ENCODE measurements at regions not wholly inside any gene's neighbourhood (a gene's known extent, or its start where the extent isn't known, plus 50 kb on each side); places are given as distances from the start of the nearest gene placed in this dataset.

DNA sequence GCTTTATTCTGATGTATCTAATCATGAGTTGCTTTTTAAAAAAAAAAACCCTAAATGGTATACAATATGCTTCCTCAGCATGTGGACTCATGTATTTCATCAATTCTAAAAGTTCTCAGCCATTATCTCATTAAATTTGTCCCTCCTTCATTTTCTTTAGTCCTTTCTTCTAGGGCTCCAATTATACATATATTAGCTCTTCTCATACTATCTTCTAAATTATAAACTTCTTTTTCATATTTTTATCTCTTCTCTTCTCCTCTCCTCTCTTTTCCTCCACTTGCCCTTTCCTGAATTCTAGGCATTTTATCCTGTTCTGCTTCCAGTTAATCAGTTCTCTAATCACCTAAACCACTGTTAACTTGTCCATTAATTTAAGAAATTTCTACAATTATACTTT is 55.0 kb upstream of the IL33 start:
- no peak for TF ChIP-seq CTCF (IDR thresholded peaks at IDR 0.05; ENCODE audit: poor library complexity, severe bottlenecking)
- no peak for ATAC-seq (ENCODE audit: low read depth)
- no peaks in the 10 kb centered on the region for H3K9me3 ChIP-seq (ENCODE audit: severe bottlenecking)
- H3K36me3 ChIP-seq (ENCODE audit: low read depth): no peaks in the 10 kb centered on the region
- DNase-seq (ENCODE audit: low spot score): no peak
- H3K27me3 ChIP-seq (ENCODE audit: insufficient read depth, poor library complexity, severe bottlenecking): no peaks in the 10 kb centered on the region
- H3K27ac ChIP-seq (ENCODE audit: poor library complexity, severe bottlenecking): no peak overlapping the region
- no peak overlapping the region for H3K4me3 ChIP-seq (ENCODE audit: severe bottlenecking)
- no peaks in the 10 kb centered on the region for H3K4me1 ChIP-seq (ENCODE audit: insufficient read depth, poor library complexity, severe bottlenecking)

DNA sequence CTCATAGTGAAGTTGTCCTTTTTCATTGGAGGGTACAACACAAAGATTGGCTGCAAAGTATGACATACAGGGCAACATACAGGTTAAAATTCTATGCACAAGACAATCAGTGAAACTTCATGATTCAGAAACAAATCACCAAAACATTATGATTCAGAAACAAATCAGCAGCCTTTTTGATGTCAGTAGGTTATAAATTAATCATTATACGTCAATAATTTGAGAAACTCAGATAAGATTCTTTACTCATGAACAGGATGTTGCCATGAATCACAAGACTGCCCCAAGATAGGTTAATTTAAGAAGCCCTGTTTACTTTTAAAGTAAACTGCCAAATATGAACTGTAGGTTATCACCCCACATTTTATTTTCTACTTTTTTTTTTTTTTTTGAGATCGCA is 62.2 kb upstream of the IL33 start:
- ATAC-seq (ENCODE audit: low read depth) (peak; percentile 95), DNase-seq (ENCODE audit: low spot score) (no peak)
- TF ChIP-seq CTCF (IDR thresholded peaks at IDR 0.05; ENCODE audit: poor library complexity, severe bottlenecking): no peak
- Histone ChIP-seq H3K36me3 (ENCODE audit: low read depth) (no peaks in the 10 kb centered on the region; the same call in 1 of the 2 replicates), H3K27me3 (ENCODE audit: insufficient read depth, poor library complexity, severe bottlenecking) (no peaks in the 10 kb centered on the region), H3K4me1 (ENCODE audit: insufficient read depth, poor library complexity, severe bottlenecking) (peaks cover 25% of the 10 kb centered on the region), H3K4me3 (ENCODE audit: severe bottlenecking) (no peak overlapping the region), H3K9me3 (ENCODE audit: severe bottlenecking) (no peaks in the 10 kb centered on the region), H3K27ac (ENCODE audit: poor library complexity, severe bottlenecking) (peak overlapping the region; percentile 88)

DNA sequence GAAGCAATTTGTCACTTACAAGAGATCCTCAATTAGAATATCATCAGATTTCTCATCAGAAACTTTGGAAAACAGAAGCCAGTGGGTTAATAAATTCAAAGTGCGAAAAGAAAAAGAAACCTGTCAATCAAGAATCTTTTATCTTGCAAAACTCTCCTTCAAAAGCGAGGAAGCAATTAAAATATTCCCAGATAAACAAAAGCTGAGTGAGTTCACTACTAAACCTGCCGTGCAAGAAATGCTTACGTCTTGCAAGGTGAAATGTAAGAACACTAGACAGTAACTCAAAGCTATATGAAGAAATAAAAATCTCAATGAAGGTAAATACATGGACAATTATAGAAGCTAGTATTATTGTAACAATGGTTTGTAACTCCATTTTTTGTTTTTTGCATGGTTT is 62.8 kb upstream of the IL33 start:
- Histone ChIP-seq H3K36me3 (ENCODE audit: low read depth) (no peaks in the 10 kb centered on the region; the same call in 1 of the 2 replicates), H3K27me3 (ENCODE audit: insufficient read depth, poor library complexity, severe bottlenecking) (no peaks in the 10 kb centered on the region), H3K27ac (ENCODE audit: poor library complexity, severe bottlenecking) (peak overlapping the region; percentile 88), H3K9me3 (ENCODE audit: severe bottlenecking) (no peaks in the 10 kb centered on the region), H3K4me1 (ENCODE audit: insufficient read depth, poor library complexity, severe bottlenecking) (peaks cover 25% of the 10 kb centered on the region), H3K4me3 (ENCODE audit: severe bottlenecking) (no peak overlapping the region)
- ATAC-seq (ENCODE audit: low read depth): peak; percentile 37; the same call in 1 of the 3 replicates
- no peak for TF ChIP-seq CTCF (IDR thresholded peaks at IDR 0.05; ENCODE audit: poor library complexity, severe bottlenecking)
- no peak for DNase-seq (ENCODE audit: low spot score)

GRCh38 chr9:6150483-6150882 is 65.1 kb upstream of the IL33 start:
- Histone ChIP-seq H3K27me3 (ENCODE audit: insufficient read depth, poor library complexity, severe bottlenecking) (no peaks in the 10 kb centered on the region), H3K9me3 (ENCODE audit: severe bottlenecking) (no peaks in the 10 kb centered on the region), H3K4me1 (ENCODE audit: insufficient read depth, poor library complexity, severe bottlenecking) (peaks cover 25% of the 10 kb centered on the region), H3K27ac (ENCODE audit: poor library complexity, severe bottlenecking) (no peak overlapping the region), H3K36me3 (ENCODE audit: low read depth) (no peaks in the 10 kb centered on the region; the same call in 1 of the 2 replicates), H3K4me3 (ENCODE audit: severe bottlenecking) (no peak overlapping the region)
- DNase-seq (ENCODE audit: low spot score) (no peak), ATAC-seq (ENCODE audit: low read depth) (no peak)
- no peak for TF ChIP-seq CTCF (IDR thresholded peaks at IDR 0.05; ENCODE audit: poor library complexity, severe bottlenecking)

DNA sequence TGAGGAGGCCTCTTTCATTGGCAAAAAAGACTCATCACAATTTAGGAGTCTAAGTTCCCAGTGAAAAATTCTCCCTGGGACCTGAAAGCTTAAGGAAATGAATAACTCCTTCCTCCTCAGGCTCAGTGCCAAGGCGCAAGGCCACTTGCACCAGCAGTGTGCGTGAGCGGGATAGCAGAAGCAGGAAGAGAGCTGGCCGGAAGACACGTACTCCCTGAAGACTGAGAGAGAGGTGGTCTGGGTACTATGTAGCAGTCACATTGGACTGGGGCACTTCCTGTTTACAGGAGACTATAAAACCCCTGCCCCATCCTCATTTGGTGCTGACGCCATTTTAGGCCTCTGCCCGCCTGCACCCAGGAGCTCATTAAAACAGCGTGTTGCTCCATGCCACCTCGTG is 66.3 kb upstream of the IL33 start:
- Histone ChIP-seq H3K4me3 (ENCODE audit: severe bottlenecking) (no peak overlapping the region), H3K36me3 (ENCODE audit: low read depth) (no peaks in the 10 kb centered on the region; the same call in 1 of the 2 replicates), H3K27me3 (ENCODE audit: insufficient read depth, poor library complexity, severe bottlenecking) (no peaks in the 10 kb centered on the region), H3K27ac (ENCODE audit: poor library complexity, severe bottlenecking) (no peak overlapping the region), H3K4me1 (ENCODE audit: insufficient read depth, poor library complexity, severe bottlenecking) (peaks cover 23% of the 10 kb centered on the region), H3K9me3 (ENCODE audit: severe bottlenecking) (no peaks in the 10 kb centered on the region)
- no peak for ATAC-seq (ENCODE audit: low read depth)
- no peak for TF ChIP-seq CTCF (IDR thresholded peaks at IDR 0.05; ENCODE audit: poor library complexity, severe bottlenecking)
- no peak for DNase-seq (ENCODE audit: low spot score)

Data from RWPE2 (cell line).